DND-41 (cell line): ENCODE measurements at regions not wholly inside any gene's neighbourhood (a gene's known extent, or its start where the extent isn't known, plus 50 kb on each side); places are given as distances from the start of the nearest gene placed in this dataset.

Source experiments
- ATAC-seq: fragments of 200-7000 bp; cut with Tn5 transposase; 3 replicates; pipeline ENCODE4 v1.9.1; 2021; ENCODE audit warnings: low read depth; ENCODE audit not compliant: insufficient read depth
- DNase-seq: peaks from one replicate; pipeline ENCODE4 v3.0.0-alpha.2; 2020
- H2AFZ ChIP-seq: 2 replicates; pipeline ENCODE4 v1.6.0; 2012; ENCODE audit warnings: low read depth, low read length
- H3K27ac ChIP-seq: 2 replicates; pipeline ENCODE4 v1.5.1; 2012; ENCODE audit warnings: low read length, inconsistent platforms
- H3K27me3 ChIP-seq: fragments of 200-600 bp; sonication (generic); 2 replicates; pipeline ENCODE4 v1.6.0; 2012; ENCODE audit warnings: low read length, mild to moderate bottlenecking, inconsistent platforms; ENCODE audit not compliant: insufficient read depth, poor library complexity
- H3K36me3 ChIP-seq: 2 replicates; pipeline ENCODE4 v1.5.1; 2012; ENCODE audit warnings: low read length, inconsistent platforms; ENCODE audit not compliant: insufficient read depth
- H3K4me1 ChIP-seq: 2 replicates; pipeline ENCODE4 v1.5.1; 2012; ENCODE audit warnings: mild to moderate bottlenecking, low read length; ENCODE audit not compliant: insufficient read depth
- H3K4me2 ChIP-seq: 2 replicates; pipeline ENCODE4 v1.6.0; 2012; ENCODE audit warnings: mild to moderate bottlenecking, moderate library complexity, low read length, inconsistent platforms; ENCODE audit not compliant: insufficient read depth
- H3K4me3 ChIP-seq, 2 experiments: fragments of 200-600 bp in 1 of 2; shearing (Covaris generic) in 1 of 2; 2 replicates each; pipeline ENCODE4 v1.5.1; 2012 to 2016; ENCODE audit warnings: inconsistent platforms in 2 of 2, low read length in 2 of 2, mild to moderate bottlenecking in 2 of 2, low read depth in 1 of 2, moderate library complexity in 1 of 2
- H3K79me2 ChIP-seq: 2 replicates; pipeline ENCODE4 v1.6.0; 2012; ENCODE audit warnings: low read length, inconsistent platforms; ENCODE audit not compliant: insufficient read depth
- H3K9ac ChIP-seq: 2 replicates; pipeline ENCODE4 v1.6.0; 2012; ENCODE audit warnings: low read depth, mild to moderate bottlenecking, inconsistent platforms, low read length, moderate library complexity
- H3K9me3 ChIP-seq: 2 replicates; pipeline ENCODE4 v1.5.1; 2012; ENCODE audit warnings: low read length, moderate library complexity, mild to moderate bottlenecking, inconsistent platforms; ENCODE audit not compliant: insufficient read depth, severe bottlenecking
- H4K20me1 ChIP-seq: 2 replicates; pipeline ENCODE4 v1.6.0; 2012; ENCODE audit warnings: low read length; ENCODE audit not compliant: insufficient read depth
- CTCF ChIP-seq: IDR thresholded peaks from 2 replicates; pipeline ENCODE4 v1.5.1; 2012; ENCODE audit warnings: borderline replicate concordance, low read length, moderate library complexity, mild to moderate bottlenecking; ENCODE audit not compliant: poor library complexity, severe bottlenecking; ENCODE audit errors: extremely low read depth
- EZH2 ChIP-seq: IDR thresholded peaks from 3 replicates; pipeline ENCODE4 v1.6.1; 2012; ENCODE audit warnings: borderline replicate concordance, low read depth, mild to moderate bottlenecking, moderate library complexity, low read length, inconsistent platforms; ENCODE audit not compliant: severe bottlenecking

GRCh38 chr2:128427413-128427755 lies 108.7 kb upstream of the HS6ST1 start:
- H3K4me2 ChIP-seq = no peak overlapping the region
- H3K9ac ChIP-seq = no peak overlapping the region
- no peaks in the 10 kb centered on the region for H4K20me1 ChIP-seq
- peaks cover 21% of the 10 kb centered on the region for H3K4me1 ChIP-seq
- no peaks in the 10 kb centered on the region for H3K27me3 ChIP-seq
- no peaks in the 10 kb centered on the region for H3K79me2 ChIP-seq
- DNase-seq = no peak
- no peak overlapping the region for H2AFZ ChIP-seq
- no peak for ATAC-seq
- H3K27ac ChIP-seq = no peak overlapping the region
- TF ChIP-seq EZH2 (no peak), CTCF (no peak)
- H3K4me3 ChIP-seq = no peak overlapping the region
- H3K9me3 ChIP-seq = peaks cover 3% of the 10 kb centered on the region
- H3K36me3 ChIP-seq = no peaks in the 10 kb centered on the region

GRCh38 chr2:128428415-128428814 lies 109.7 kb upstream of the HS6ST1 start:
- Histone ChIP-seq H3K79me2 (no peaks in the 10 kb centered on the region), H2AFZ (no peak overlapping the region), H3K4me2 (no peak overlapping the region), H3K27me3 (no peaks in the 10 kb centered on the region), H3K9ac (no peak overlapping the region), H3K27ac (no peak overlapping the region), H3K4me3 (no peak overlapping the region), H3K4me1 (peaks cover 10% of the 10 kb centered on the region), H4K20me1 (no peaks in the 10 kb centered on the region), H3K36me3 (no peaks in the 10 kb centered on the region), H3K9me3 (peaks cover 3% of the 10 kb centered on the region)
- peak; percentile 33; the same call in 1 of the 3 replicates for ATAC-seq
- TF ChIP-seq EZH2 (no peak), CTCF (no peak)
- no peak for DNase-seq

- H2AFZ ChIP-seq = no peak overlapping the region
- H3K36me3 ChIP-seq = no peaks in the 10 kb centered on the region
- DNase-seq = no peak
- H4K20me1 ChIP-seq = no peaks in the 10 kb centered on the region
- peaks cover 3% of the 10 kb centered on the region for H3K9me3 ChIP-seq
- no peak overlapping the region for H3K4me3 ChIP-seq
- no peaks in the 10 kb centered on the region for H3K27me3 ChIP-seq
- no peak for ATAC-seq
- no peak overlapping the region for H3K4me2 ChIP-seq
- H3K79me2 ChIP-seq = no peaks in the 10 kb centered on the region
- no peak overlapping the region for H3K27ac ChIP-seq
- H3K4me1 ChIP-seq = peaks cover 42% of the 10 kb centered on the region
- no peak overlapping the region for H3K9ac ChIP-seq
- TF ChIP-seq EZH2 = no peak
- no peak for TF ChIP-seq CTCF
Observed at GRCh38 chr2:128432423-128432822, 113.8 kb upstream of the HS6ST1 start.
